ENCODE measurements at regions not wholly inside any gene's neighbourhood (a gene's known extent, or its start where the extent isn't known, plus 50 kb on each side); places are given as distances from the start of the nearest gene placed in this dataset.

- TF ChIP-seq POLR2A (IDR thresholded peaks at IDR 0.05; ENCODE audit: low read depth, low read length) = no peak
- no peak for TF ChIP-seq POLR2AphosphoS5 (IDR thresholded peaks at IDR 0.05; ENCODE audit: low read depth, low read length)
- no peak for TF ChIP-seq TAF1 (IDR thresholded peaks at IDR 0.05; ENCODE audit: borderline replicate concordance, low read depth, low read length)
These were observed 194.9 kb upstream of the STXBP5 start for GRCh38 chr6:147009358-147009757.

All from GM12892 (cell line).